Tibial nerve (tissue), 4 donors: ENCODE measurements at regions not wholly inside any gene's neighbourhood (a gene's known extent, or its start where the extent isn't known, plus 50 kb on each side); places are given as distances from the start of the nearest gene placed in this dataset.

ENCODE experiments used
- DNase-seq, 2 donors: peaks; one replicate each; pipeline ENCODE4 v3.0.0-alpha.2; 2019; ENCODE audit warnings: low spot score in 2 of 2
- H3K27ac ChIP-seq, 4 donors: fragments of 200-600 bp; sonication (generic) in 3 of 4; one replicate each; pipeline ENCODE4 v1.5.1; 2017 to 2019; ENCODE audit warnings: mild to moderate bottlenecking in 1 of 4
- H3K27me3 ChIP-seq, 2 donors: fragments of 200-600 bp; sonication (generic) in 1 of 2; one replicate each; pipeline versions ENCODE4 v1.5.1 to v1.6.0; 2017 to 2019
- H3K36me3 ChIP-seq, 3 donors: fragments of 200-600 bp; sonication (generic); one replicate each; pipeline ENCODE4 v1.5.1; 2018 to 2019
- H3K4me1 ChIP-seq, 4 donors: fragments of 200-600 bp; sonication (generic) in 3 of 4; one replicate each; pipeline ENCODE4 v1.5.1; 2017 to 2019
- H3K4me3 ChIP-seq, 4 donors: fragments of 200-600 bp; sonication (generic) in 3 of 4; one replicate each; pipeline ENCODE4 v1.5.1; 2017 to 2019; ENCODE audit warnings: mild to moderate bottlenecking in 1 of 4, moderate library complexity in 1 of 4
- H3K9me3 ChIP-seq, 4 donors: fragments of 200-600 bp; sonication (generic) in 3 of 4; one replicate each; pipeline ENCODE4 v1.5.1; 2017 to 2019
- EP300 ChIP-seq, 2 donors: sonication (generic); formaldehyde crosslinking; IDR thresholded peaks; one replicate each; pipeline ENCODE4 v1.6.1; 2017; ENCODE audit warnings: antibody characterized with exemption in 2 of 2, mild to moderate bottlenecking in 1 of 2
- POLR2A ChIP-seq, 2 donors: fragments of 450-650 bp; IDR thresholded peaks; one replicate each; pipeline ENCODE4 v1.6.1; 2017; ENCODE audit warnings: antibody characterized with exemption in 2 of 2, mild to moderate bottlenecking in 2 of 2, moderate library complexity in 2 of 2
- WGBS, 2 donors: methylation state at CpG; one replicate each; pipeline ENCODE4 v1.1.5; 2018; 5-methylcytosine and 5-hydroxymethylcytosine counted together
- TF ChIP-seq, protein P1 (sequence below), 5 experiments: fragments of 200-600 bp in 3 of 5; fragments of 450-650 bp in 2 of 5; sonication (generic) in 3 of 5; IDR thresholded peaks; one replicate each; pipeline ENCODE4 v1.5.1; 2016 to 2019; ENCODE audit warnings: antibody characterized with exemption in 5 of 5, mild to moderate bottlenecking in 3 of 5, moderate library complexity in 2 of 5

DNA sequence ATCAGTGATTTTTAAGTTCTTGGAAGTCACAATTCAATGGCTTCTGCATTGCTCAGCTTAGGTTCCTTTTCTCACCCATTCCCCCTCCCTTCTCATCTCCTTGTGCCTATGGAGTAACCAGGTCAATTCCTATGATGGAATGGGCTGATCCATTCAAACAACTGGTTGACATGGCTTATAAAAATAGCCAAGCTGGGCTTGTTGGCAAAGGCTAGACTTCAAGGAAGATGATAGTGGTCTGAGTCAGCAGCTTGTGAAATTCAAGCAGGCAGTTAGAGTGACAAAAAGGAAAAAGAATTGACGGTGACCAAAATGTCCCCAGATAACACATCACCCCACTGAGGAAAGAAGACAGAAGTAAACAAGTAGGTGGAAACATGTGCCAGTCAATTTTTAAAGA lies 119.9 kb upstream of the PCED1B start:
- DNase-seq, result no peak
- WGBS, 2 donors, result 47 to 61% methylated on average over 1 of the region's 1 CpG
- Histone ChIP-seq H3K27me3 (no peaks in the 10 kb centered on the region), H3K4me1 (peaks cover 0 to 11% (median 3%) of the 10 kb centered on the region in 4 donors), H3K36me3 (no peaks in the 10 kb centered on the region), H3K4me3 (no peak overlapping the region), H3K27ac (no peak overlapping the region), H3K9me3 (no peaks in the 10 kb centered on the region)
- TF ChIP-seq EP300 (IDR thresholded peaks at IDR 0.05), result no peak
- TF ChIP-seq, protein P1, sequence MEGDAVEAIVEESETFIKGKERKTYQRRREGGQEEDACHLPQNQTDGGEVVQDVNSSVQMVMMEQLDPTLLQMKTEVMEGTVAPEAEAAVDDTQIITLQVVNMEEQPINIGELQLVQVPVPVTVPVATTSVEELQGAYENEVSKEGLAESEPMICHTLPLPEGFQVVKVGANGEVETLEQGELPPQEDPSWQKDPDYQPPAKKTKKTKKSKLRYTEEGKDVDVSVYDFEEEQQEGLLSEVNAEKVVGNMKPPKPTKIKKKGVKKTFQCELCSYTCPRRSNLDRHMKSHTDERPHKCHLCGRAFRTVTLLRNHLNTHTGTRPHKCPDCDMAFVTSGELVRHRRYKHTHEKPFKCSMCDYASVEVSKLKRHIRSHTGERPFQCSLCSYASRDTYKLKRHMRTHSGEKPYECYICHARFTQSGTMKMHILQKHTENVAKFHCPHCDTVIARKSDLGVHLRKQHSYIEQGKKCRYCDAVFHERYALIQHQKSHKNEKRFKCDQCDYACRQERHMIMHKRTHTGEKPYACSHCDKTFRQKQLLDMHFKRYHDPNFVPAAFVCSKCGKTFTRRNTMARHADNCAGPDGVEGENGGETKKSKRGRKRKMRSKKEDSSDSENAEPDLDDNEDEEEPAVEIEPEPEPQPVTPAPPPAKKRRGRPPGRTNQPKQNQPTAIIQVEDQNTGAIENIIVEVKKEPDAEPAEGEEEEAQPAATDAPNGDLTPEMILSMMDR (IDR thresholded peaks at IDR 0.05), result no peak
- TF ChIP-seq POLR2A (IDR thresholded peaks at IDR 0.05), result no peak

DNA sequence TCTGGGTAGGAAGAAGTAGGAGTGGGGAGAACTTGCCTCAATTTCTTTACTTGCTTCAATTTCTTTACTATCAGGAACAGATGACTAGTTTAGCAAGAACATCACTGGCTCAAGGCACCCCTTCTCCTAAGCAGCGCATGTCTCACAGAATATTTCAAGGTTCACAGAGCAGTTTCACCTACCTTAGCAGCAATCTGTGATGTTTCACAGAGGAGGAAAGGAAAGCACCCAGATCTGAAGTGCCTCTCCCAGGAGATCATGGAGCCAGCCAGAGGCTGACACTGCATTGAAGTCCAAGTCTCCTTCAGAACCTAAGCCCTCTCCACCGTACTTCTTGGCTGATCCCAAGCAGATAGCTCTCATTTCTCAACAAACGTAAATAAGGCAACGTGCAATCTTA lies 118.7 kb upstream of the PCED1B start:
- H3K9me3 ChIP-seq, result no peaks in the 10 kb centered on the region
- peaks cover 0 to 16% (median 3%) of the 10 kb centered on the region in 4 donors for H3K4me1 ChIP-seq
- no peak overlapping the region for H3K27ac ChIP-seq
- WGBS, 2 donors, result 87 to 88% methylated on average over 4 of the region's 4 CpGs
- DNase-seq, result no peak
- no peak overlapping the region for H3K4me3 ChIP-seq
- TF ChIP-seq EP300 (IDR thresholded peaks at IDR 0.05), result no peak
- TF ChIP-seq, protein P1 (IDR thresholded peaks at IDR 0.05), result no peak
- TF ChIP-seq POLR2A (IDR thresholded peaks at IDR 0.05), result no peak
- no peaks in the 10 kb centered on the region for H3K27me3 ChIP-seq
- H3K36me3 ChIP-seq, result no peaks in the 10 kb centered on the region

DNA sequence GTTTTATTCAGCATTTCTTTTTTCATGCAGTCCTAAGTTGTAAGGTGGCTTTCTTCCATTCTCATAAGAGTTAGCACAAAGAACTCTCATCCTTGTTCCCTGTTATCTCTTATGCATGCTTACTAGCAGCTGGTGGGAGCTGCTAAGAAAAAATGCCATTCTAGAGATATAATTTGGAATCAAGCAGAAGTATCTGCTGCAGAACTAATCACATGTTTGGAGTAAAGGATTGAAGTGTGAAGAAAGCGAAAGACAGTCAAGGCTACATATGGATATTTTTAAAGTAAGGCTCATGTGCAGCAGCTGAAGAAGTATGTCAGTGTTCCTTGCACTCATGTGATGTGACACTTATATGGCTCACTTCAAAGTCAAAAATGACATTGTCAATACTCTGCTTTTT lies 116.2 kb upstream of the PCED1B start:
- Histone ChIP-seq H3K36me3 (no peaks in the 10 kb centered on the region), H3K4me1 (peaks cover 0 to 16% (median 3%) of the 10 kb centered on the region in 4 donors), H3K4me3 (no peak overlapping the region), H3K27me3 (no peaks in the 10 kb centered on the region), H3K9me3 (no peaks in the 10 kb centered on the region), H3K27ac (no peak overlapping the region)
- no peak for TF ChIP-seq POLR2A (IDR thresholded peaks at IDR 0.05)
- no peak for DNase-seq
- WGBS, 2 donors, result 92 to 100% methylated on average over 1 of the region's 1 CpG

DNA sequence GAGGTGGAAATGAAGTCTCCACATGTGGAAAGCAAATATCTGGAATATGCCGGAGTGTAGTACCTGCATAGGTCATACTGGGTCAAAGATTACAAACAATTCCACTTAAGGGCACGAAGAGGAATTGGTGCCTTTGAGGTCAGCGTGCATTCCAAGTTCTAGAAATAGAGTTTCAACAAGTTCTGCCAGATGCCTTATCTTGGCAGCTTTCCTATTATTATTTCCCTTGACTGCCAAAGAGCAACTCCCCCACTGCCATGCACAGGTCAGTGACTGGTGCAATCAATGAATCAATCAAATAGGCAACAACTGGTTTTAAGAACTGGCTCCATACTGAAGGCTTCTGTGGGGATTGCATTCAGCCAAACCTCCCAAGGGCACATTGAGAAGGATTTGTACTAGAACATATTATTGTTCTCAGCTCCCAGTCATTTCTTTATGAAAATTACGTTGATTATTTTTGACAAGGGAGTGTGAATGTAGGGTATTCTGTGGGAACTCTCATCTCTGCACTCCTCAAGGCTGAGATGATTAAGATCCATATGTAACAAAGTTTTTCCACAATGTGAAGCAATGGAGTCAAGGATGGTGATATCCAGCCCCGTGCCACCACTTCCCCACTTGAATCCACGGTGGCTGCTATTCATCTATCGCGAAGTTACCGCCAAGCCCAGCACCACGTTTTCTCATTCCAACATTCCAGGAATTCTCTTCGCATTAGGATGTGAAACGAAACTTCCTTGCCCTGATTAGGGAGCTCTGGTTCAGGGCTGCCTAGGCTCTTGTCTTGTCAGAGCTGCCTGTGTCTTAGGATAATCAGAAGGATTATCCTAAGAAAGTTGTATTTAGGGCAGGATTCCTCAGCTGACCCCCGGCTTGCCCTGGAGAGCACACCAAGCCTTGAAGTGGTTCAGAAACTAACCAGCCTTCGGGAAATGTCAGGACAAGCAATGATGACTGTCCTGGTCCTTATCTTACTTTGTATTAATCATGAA lies 115.1 kb upstream of the PCED1B start:
- WGBS, 2 donors, result 26 to 28% methylated on average over 14 of the region's 14 CpGs

DNA sequence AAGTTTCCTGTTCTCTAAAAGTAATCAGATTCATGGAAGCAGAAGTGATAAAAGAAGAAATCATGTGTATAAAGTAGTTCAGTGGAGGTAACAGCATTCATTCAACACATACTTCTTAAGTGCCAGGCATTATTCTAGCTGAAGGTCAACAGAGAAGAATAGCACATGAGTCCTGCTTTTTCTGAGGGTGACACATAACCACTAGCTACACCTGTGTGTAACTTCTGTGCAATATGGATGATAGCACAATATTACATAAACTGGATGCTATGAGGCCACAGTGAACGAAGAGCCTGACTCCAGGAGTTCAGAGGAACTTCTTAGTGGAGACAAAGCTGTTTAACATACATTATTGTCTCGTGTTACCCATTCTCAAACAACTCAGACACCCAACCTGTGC lies 114.3 kb upstream of the PCED1B start:
- no peaks in the 10 kb centered on the region for H3K9me3 ChIP-seq
- TF ChIP-seq EP300 (IDR thresholded peaks at IDR 0.05) (no peak), POLR2A (IDR thresholded peaks at IDR 0.05) (no peak)
- TF ChIP-seq, protein P1 (IDR thresholded peaks at IDR 0.05), result no peak
- H3K4me3 ChIP-seq, result no peak overlapping the region
- no peak for DNase-seq
- H3K4me1 ChIP-seq, result peaks cover 0 to 16% (median 3%) of the 10 kb centered on the region in 4 donors
- WGBS, 2 donors, result 73 to 86% methylated on average over 2 of the region's 2 CpGs
- H3K27ac ChIP-seq, result no peak overlapping the region
- H3K27me3 ChIP-seq, result no peaks in the 10 kb centered on the region
- no peaks in the 10 kb centered on the region for H3K36me3 ChIP-seq

More for the DNA sequence above, 115.1 kb upstream of the PCED1B start:
- Histone ChIP-seq H3K27ac (peak overlapping the region in 1 of 4 donors; percentile 42), H3K27me3 (no peaks in the 10 kb centered on the region), H3K4me1 (peaks cover 0 to 16% (median 3%) of the 10 kb centered on the region in 4 donors), H3K4me3 (no peak overlapping the region), H3K36me3 (no peaks in the 10 kb centered on the region), H3K9me3 (no peaks in the 10 kb centered on the region)
- TF ChIP-seq EP300 (IDR thresholded peaks at IDR 0.05) (no peak), POLR2A (IDR thresholded peaks at IDR 0.05) (no peak)
- TF ChIP-seq, protein P1 (IDR thresholded peaks at IDR 0.05), result no peak
- no peak for DNase-seq
